Renal cortex interstitium (tissue), 11 donors: ENCODE measurements at regions not wholly inside any gene's neighbourhood (a gene's known extent, or its start where the extent isn't known, plus 50 kb on each side); places are given as distances from the start of the nearest gene placed in this dataset.

ENCODE experiments used
- DNase-seq, 11 donors: peaks; one replicate each; pipeline ENCODE4 v3.0.0-alpha.2; 2013; ENCODE audit warnings: low read depth in 9 of 11, low spot score in 4 of 11; ENCODE audit errors: extremely low read depth in 1 of 11

DNA sequence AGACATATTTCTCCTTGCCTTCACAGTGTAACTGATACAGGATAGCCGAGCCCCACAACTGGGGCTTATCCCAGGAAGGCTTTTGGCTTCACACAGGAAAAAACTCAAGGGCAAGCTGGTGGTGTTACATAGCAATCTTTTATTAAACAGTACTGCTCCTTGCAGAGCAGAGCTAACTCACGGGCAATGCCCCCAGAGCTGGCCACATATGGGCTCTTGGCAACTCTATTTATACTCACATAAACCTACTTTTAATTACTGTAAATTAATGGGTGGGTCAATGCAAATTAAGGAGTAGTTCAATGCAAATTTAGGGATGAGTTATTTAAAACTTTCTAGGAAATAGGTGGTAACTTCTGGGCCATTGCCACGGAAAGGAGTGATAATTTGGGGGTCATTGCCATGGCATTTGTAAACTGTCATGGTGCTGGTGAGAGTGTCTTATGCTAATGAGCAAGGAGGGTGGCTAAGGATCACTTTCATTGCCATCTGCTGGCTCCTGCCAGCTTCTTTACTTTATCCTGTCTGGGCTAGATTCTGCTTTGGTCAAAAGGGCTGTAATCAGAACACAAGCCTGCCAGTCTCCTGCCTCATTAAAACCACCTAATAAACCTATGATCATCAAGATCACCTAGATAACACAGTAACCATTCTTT, 288.8 kb downstream of the CENPC start:
- no peak for DNase-seq

- DNase-seq = no peak
These were observed 295.0 kb downstream of the CENPC start for GRCh38 chr4:67250131-67250896.

DNA sequence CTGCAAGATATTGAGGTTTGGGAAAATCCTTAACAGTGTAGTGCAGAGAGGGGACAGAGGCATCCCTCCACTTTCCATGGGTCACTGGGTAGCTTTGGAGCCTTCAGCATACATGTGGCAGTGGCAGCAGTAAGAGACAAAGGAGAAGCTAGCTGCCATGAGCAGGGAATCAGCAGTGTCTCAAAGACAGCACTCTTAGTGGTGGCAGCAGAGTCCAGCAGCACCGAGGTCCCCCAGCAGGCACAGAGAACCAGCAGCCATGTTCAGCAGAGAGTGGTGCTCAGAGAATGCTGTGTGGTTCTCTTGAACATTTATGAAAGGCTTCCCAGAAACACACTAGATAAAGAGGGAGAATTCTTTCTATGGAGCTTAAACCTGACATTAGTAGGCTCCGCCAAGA, 308.5 kb downstream of the CENPC start:
- DNase-seq = no peak

- DNase-seq = no peak
These were observed 309.0 kb downstream of the CENPC start for GRCh38 chr4:67236318-67236717.

- no peak for DNase-seq
These were observed 311.0 kb downstream of the CENPC start for GRCh38 chr4:67234296-67234695.

DNA sequence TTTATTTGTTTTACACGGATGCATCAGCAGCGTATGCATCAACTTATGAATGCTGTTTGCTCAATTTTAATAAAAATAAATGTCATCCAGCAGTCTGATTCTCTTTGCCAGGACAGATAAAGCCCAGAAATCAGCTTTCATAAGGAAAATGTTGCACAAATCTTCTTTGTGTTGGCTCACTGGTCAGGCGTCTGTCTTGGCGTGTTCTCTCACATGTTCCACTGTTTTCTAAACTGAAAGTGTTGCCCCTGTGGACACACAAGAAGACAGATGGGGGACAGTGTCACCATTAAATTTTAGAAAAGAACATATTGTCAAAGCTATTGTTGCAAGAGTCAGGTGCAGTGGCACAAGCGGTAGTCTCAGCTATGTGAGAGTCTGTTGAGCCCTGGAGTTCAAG, 316.2 kb downstream of the CENPC start:
- no peak for DNase-seq

DNA sequence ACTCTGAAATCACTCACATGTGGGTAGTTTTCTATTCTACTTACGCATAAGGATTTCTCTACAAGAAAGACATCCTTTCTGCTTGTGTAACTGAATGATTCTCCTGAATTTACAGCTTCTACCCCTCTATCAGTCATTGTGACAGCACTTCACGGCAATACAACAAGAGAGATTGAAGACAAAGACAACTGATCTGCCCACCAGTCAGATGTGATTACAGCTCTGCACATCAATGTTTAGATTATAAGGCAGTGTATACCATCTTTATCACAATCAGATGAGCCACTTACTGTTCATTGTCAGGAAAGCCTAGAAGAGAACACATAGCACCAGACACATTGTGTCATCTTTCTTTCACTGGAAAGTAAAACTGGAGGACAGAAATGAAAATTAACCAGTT, 324.4 kb downstream of the CENPC start:
- no peak for DNase-seq

DNA sequence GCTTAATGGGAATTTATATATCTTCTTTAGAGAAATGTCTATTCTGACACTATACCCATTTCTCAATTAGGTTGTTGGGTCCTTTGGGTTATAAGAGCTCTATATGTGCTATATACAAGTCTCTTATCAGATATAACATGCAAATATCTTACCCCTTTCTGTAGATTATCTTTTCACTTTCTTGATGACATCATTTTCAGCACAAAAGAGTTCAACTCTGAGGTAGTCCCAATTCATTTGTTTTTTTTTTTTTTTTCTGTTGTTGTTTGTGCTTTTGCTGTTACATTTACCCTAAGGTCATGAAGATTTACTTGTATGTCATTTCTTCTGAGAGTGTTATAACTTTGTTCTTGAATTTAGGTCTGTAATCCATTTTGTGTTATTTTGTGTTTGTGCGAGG, 326.4 kb downstream of the CENPC start:
- DNase-seq = no peak

GRCh38 chr4:67207941-67208441, 337.3 kb downstream of the CENPC start:
- DNase-seq = no peak

- peak in 2 of 11 donors; percentile 2 to 3 for DNase-seq
These were observed 340.9 kb downstream of the CENPC start for GRCh38 chr4:67204441-67204840.

- no peak for DNase-seq
These were observed 344.0 kb downstream of the CENPC start for GRCh38 chr4:67201334-67201733.

- peak in 9 of 11 donors; percentile 15 to 54 (median 30) for DNase-seq
These were observed 346.6 kb downstream of the CENPC start for GRCh38 chr4:67198727-67199126.

DNA sequence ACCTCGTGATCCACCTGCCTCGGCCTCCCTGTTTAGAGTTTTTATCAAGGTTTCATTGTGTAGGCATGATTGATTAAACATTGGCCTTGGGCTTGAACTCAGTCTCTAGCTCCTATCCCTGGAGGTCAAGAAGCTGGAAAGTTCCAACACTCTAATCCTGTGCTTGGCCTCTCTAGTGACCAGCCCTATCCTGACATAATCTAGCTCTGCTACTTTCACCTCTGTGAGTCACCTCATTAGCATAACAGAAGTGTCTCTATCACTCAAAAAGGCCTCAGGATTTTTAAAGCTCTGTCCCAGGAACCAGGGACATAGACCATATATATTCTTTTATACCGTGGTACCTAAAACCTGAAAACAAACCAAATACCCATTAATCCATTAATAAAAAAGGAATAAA, 377.5 kb downstream of the CENPC start:
- DNase-seq = no peak

- DNase-seq = no peak
These were observed 382.6 kb downstream of the CENPC start for GRCh38 chr4:67162690-67163089.

DNA sequence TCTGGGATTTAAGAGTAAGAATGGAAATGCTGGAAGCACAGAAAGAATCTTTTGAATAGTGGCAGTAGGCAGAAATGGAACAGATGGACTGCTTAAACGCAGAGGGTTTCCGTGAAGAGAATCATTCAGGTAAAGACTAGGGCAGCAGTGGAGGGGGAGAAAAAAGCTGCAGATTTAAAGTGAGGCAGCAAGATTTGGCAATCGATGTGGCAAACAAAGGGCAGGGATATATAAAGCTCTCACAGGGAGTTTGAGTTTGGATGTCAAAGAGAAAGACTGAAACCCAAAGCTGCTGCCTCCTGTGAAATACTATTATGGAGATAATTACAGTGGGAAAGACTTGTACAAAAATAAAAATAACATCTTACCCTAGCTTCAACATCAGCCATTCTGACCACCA, 384.0 kb downstream of the CENPC start:
- no peak for DNase-seq

- no peak for DNase-seq
These were observed 384.9 kb downstream of the CENPC start for GRCh38 chr4:67160394-67160793.

DNA sequence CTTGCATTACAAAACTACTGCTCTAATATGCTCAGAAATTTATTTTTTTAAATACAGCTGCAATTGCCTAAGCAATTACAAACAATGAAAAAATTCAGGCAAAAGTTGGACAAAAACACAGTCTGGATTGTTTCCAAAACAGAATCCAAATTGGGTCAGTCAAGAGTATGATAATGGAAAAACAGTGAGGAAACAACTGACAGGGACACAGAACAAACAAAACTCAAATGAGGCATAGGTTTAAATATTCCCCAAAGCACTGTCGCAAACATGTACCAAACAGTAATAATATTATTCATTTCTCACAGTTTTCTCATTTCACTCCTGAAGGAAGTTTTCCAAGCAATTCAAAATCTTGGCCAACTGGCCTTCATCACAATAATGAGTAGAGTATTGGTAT, 386.6 kb downstream of the CENPC start:
- no peak for DNase-seq

GRCh38 chr4:67152976-67153375, 392.3 kb downstream of the CENPC start:
- no peak for DNase-seq

DNA sequence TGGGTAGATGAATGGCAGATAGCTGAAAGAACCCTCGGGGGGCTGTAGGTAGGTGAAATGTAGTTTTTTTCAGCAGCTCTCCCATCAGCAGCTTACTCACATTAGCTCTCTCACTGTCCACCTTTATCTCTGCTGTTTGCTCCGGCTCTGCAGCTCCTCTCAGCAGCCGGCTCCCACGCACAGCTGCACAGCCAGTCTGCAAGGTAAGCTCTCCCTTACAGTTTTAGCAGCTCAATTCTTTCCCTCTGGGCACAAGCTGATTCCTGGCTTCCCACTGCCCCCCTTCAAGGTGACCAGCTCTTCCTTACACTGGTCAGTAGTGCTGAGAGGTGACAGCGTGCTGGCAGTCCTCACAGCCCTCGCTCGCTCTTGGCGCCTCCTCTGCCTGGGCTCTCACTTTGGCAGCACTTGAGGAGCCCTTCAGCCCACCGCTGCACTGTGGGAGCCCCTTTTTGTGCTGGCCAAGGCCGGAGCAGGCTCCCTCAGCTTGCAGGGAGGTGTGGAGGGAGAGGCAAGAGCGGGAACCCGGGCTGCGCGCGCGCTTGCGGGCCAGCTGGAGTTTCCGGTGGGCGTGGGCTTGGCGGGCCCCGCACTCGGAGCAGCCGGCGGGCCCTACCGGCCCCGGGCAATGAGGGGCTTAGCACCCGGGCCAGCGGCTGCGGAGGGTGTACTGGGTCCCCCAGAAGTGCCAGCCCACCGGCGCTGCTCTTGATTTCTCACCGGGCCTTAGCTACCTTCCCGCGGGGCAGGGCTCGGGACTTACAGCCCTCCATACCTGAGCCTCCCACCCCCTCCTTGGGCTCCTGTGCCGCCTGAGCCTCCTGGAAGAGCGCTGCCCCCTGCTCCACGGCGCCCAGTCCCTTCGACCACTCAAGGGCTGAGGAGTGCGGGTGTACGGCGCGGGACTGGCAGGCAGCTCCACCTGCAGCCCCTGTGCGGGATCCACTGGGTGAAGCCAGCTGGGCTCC, 393.6 kb downstream of the CENPC start:
- DNase-seq = peak in 4 of 11 donors; percentile 12 to 32 (median 24)

DNA sequence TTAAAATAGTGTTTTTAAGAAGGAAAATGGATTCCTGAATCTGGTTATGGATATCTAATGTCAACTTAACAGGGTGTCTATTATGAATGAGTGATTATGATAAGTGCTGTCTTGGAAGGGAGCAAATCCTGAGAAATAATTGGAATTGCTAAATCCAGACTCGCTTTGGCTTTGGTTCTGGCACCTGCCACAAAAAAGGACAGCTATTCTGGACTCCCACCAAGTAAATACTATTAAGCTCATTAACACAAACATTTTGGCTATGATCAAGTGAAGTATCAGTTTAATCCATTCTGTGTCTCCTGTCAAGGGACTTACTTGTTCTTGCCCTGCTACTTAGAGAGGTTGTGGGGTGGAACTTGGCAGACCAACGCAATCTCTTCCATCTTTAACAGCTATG, 403.7 kb downstream of the CENPC start:
- no peak for DNase-seq
